NB4 (cell line): ENCODE measurements at regions not wholly inside any gene's neighbourhood (a gene's known extent, or its start where the extent isn't known, plus 50 kb on each side); places are given as distances from the start of the nearest gene placed in this dataset.

Experiments used
- CTCF ChIP-seq: IDR thresholded peaks from one replicate; pipeline ENCODE4 v1.5.1; 2012; ENCODE audit warnings: low read depth, low read length
- POLR2A ChIP-seq: IDR thresholded peaks from 2 replicates; pipeline ENCODE4 v1.6.1; 2011; ENCODE audit warnings: mild to moderate bottlenecking; ENCODE audit not compliant: insufficient read length; ENCODE audit errors: extremely low read depth

- TF ChIP-seq CTCF (no peak), POLR2A (no peak)
Observed at GRCh38 chr2:51212374-51212773, 180.4 kb upstream of the NRXN1 start.
